Liver (tissue), 8 donors: ENCODE measurements at regions not wholly inside any gene's neighbourhood (a gene's known extent, or its start where the extent isn't known, plus 50 kb on each side); places are given as distances from the start of the nearest gene placed in this dataset.
"Not testable (repeated sequence)": the region's sequence is repeated elsewhere in the genome, so short reads cannot be mapped to it uniquely, and the experiment has no call there.

Experiments
- DNase-seq: peaks from one replicate; pipeline ENCODE4 v3.0.0-alpha.2; 2017; ENCODE audit warnings: low spot score
- H3K27ac ChIP-seq, 2 donors: one replicate each; pipeline ENCODE4 v1.7.0; 2013; ENCODE audit warnings: inconsistent platforms in 2 of 2, low read length in 2 of 2, control low read depth in 1 of 2, low read depth in 1 of 2, mild to moderate bottlenecking in 1 of 2
- H3K27me3 ChIP-seq, 4 donors: one replicate each; pipeline versions ENCODE4 v1.6.1 to v1.7.0; 2013; ENCODE audit warnings: low read length in 3 of 4, inconsistent platforms in 1 of 4, mild to moderate bottlenecking in 1 of 4, moderate library complexity in 1 of 4; ENCODE audit not compliant: control insufficient read depth in 4 of 4, insufficient read depth in 4 of 4
- H3K36me3 ChIP-seq, 4 donors: one replicate each; pipeline versions ENCODE4 v1.6.1 to v1.7.0; 2013; ENCODE audit warnings: low read length in 3 of 4, mild to moderate bottlenecking in 3 of 4, low read depth in 1 of 4, moderate library complexity in 1 of 4; ENCODE audit not compliant: control insufficient read depth in 4 of 4, insufficient read depth in 3 of 4
- H3K4me1 ChIP-seq, 4 donors: one replicate each; pipeline versions ENCODE4 v1.6.1 to v1.7.0; 2013; ENCODE audit warnings: low read length in 3 of 4, mild to moderate bottlenecking in 3 of 4, moderate library complexity in 1 of 4; ENCODE audit not compliant: control insufficient read depth in 4 of 4, insufficient read depth in 4 of 4
- H3K4me3 ChIP-seq, 3 donors: one replicate each; pipeline versions ENCODE4 v1.6.1 to v1.7.0; 2013; ENCODE audit warnings: low read length in 3 of 3, control low read depth in 1 of 3, low read depth in 1 of 3, mild to moderate bottlenecking in 1 of 3
- H3K9ac ChIP-seq, 2 donors: one replicate each; pipeline ENCODE4 v1.7.0; 2013; ENCODE audit warnings: low read length in 2 of 2, mild to moderate bottlenecking in 2 of 2, moderate library complexity in 2 of 2, control low read depth in 1 of 2, low read depth in 1 of 2
- H3K9me3 ChIP-seq, 4 donors: one replicate each; pipeline versions ENCODE4 v1.6.1 to v1.7.0; 2013; ENCODE audit warnings: low read length in 3 of 4; ENCODE audit not compliant: control insufficient read depth in 4 of 4
- CTCF ChIP-seq: fragments of 150-350 bp; IDR thresholded peaks from 2 replicates; pipeline ENCODE4 v1.5.1; 2017; ENCODE audit warnings: improper control_type of control experiment, low read depth, low read length; ENCODE audit not compliant: missing input control
- EGR1 ChIP-seq, 2 donors: IDR thresholded peaks; 2 replicates each; pipeline ENCODE4 v1.6.1; 2016 to 2018; ENCODE audit warnings: antibody characterized with exemption in 2 of 2, low read depth in 2 of 2
- FOXA1 ChIP-seq: IDR thresholded peaks from 2 replicates; pipeline ENCODE4 v1.6.1; 2016; ENCODE audit warnings: antibody characterized with exemption
- FOXA2 ChIP-seq: IDR thresholded peaks from 2 replicates; pipeline ENCODE4 v1.6.1; 2016; ENCODE audit warnings: antibody characterized with exemption
- GABPA ChIP-seq, 2 donors: IDR thresholded peaks in 1 of 2; conservative IDR thresholded peaks in 1 of 2; 2 replicates each; pipeline ENCODE4 v1.6.1; 2016; ENCODE audit warnings: antibody characterized with exemption in 2 of 2, mild to moderate bottlenecking in 1 of 2, moderate library complexity in 1 of 2
- HNF4A ChIP-seq, 2 donors: conservative IDR thresholded peaks; 2 replicates each; pipeline ENCODE4 v1.6.1; 2016; ENCODE audit warnings: antibody characterized with exemption in 2 of 2, mild to moderate bottlenecking in 2 of 2
- HNF4G ChIP-seq: IDR thresholded peaks from 2 replicates; pipeline ENCODE4 v1.6.1; 2016; ENCODE audit warnings: antibody characterized with exemption
- JUND ChIP-seq, 2 donors: IDR thresholded peaks; 2 replicates each; pipeline ENCODE4 v1.6.1; 2016; ENCODE audit warnings: antibody characterized with exemption in 2 of 2
- MAX ChIP-seq: IDR thresholded peaks from 2 replicates; pipeline ENCODE4 v1.6.1; 2016; ENCODE audit warnings: antibody characterized with exemption
- NR2F2 ChIP-seq: IDR thresholded peaks from 2 replicates; pipeline ENCODE4 v1.6.1; 2016; ENCODE audit warnings: antibody characterized with exemption
- RAD21 ChIP-seq, 2 donors: IDR thresholded peaks; 2 replicates each; pipeline ENCODE4 v1.6.1; 2016; ENCODE audit warnings: antibody characterized with exemption in 2 of 2, mild to moderate bottlenecking in 2 of 2
- RXRA ChIP-seq, 2 donors: IDR thresholded peaks; 2 replicates each; pipeline ENCODE4 v1.6.1; 2017 to 2018; ENCODE audit warnings: antibody characterized with exemption in 2 of 2, mild to moderate bottlenecking in 1 of 2
- SP1 ChIP-seq: IDR thresholded peaks from 2 replicates; pipeline ENCODE4 v1.6.1; 2018; ENCODE audit warnings: antibody characterized with exemption, mild to moderate bottlenecking
- TAF1 ChIP-seq: conservative IDR thresholded peaks from 2 replicates; pipeline ENCODE4 v1.6.1; 2016; ENCODE audit warnings: antibody characterized with exemption, mild to moderate bottlenecking
- YY1 ChIP-seq: IDR thresholded peaks from 2 replicates; pipeline ENCODE4 v1.6.1; 2016; ENCODE audit warnings: antibody characterized with exemption, mild to moderate bottlenecking
- WGBS: extraction: QIAGEN DNeasy Blood & Tissue Kit; methylation state at CpG from one replicate; pipeline ENCODE4 v1.1.7; 2013; 5-methylcytosine and 5-hydroxymethylcytosine counted together
- TF ChIP-seq, protein P1 (sequence below): IDR thresholded peaks from 2 replicates; pipeline ENCODE4 v1.6.1; 2016; ENCODE audit warnings: antibody characterized with exemption
- TF ChIP-seq, protein P2 (sequence below): IDR thresholded peaks from 2 replicates; pipeline ENCODE4 v1.6.1; 2016; ENCODE audit warnings: antibody characterized with exemption
- donor health status: healthy.
- donor health status: healthy.
- donor health status: healthy.
- donor health status: healthy.
- donor health status: healthy.

GRCh38 chr19:28687296-28687695 lies 525.7 kb downstream of the UQCRFS1 start:
- H3K36me3 ChIP-seq: no peaks in the 10 kb centered on the region
- H3K27me3 ChIP-seq: peaks cover 0 to 3% (median 0%) of the 10 kb centered on the region in 4 donors
- 65% methylated on average over 1 of the region's 1 CpG for WGBS
- no peak for DNase-seq
- no peak overlapping the region for H3K9ac ChIP-seq
- TF ChIP-seq TAF1 (no peak), GABPA (IDR thresholded peaks at IDR 0.05 in 1 of 2, conservative IDR thresholded peaks at IDR 0.05 in 1 of 2) (no peak)
- H3K27ac ChIP-seq: no peak overlapping the region
- no peaks in the 10 kb centered on the region for H3K4me1 ChIP-seq
- peaks cover 0 to 2% (median 0%) of the 10 kb centered on the region in 4 donors for H3K9me3 ChIP-seq
- H3K4me3 ChIP-seq: no peak overlapping the region

DNA sequence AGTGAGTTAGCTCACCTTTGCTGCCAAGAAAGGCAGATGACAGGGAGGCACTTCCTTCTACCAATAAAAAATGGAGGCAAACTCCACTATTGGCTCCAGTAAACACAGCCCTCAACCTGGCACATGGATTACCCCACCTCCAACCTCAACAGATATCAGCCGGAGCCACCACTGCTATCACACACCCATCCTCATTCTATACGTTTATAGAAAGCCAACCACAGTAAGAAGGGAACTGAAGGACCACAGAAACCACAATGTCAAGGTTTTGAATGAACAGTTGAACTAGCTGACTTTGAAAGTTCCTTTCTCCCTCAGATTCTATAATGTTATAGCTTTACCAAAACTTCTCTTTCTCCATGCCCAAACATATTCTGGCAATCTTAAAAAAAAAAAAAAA lies 526.2 kb downstream of the UQCRFS1 start:
- H3K4me1 ChIP-seq: no peaks in the 10 kb centered on the region
- no peaks in the 10 kb centered on the region for H3K36me3 ChIP-seq
- no peaks in the 10 kb centered on the region for H3K27me3 ChIP-seq
- H3K4me3 ChIP-seq: no peak overlapping the region
- H3K9me3 ChIP-seq: no peaks in the 10 kb centered on the region
- no peak for TF ChIP-seq HNF4A (conservative IDR thresholded peaks at IDR 0.05)
- no peak for TF ChIP-seq RXRA (IDR thresholded peaks at IDR 0.05)
- TF ChIP-seq HNF4G: no peak
- TF ChIP-seq FOXA2: no peak
- TF ChIP-seq, protein P1, sequence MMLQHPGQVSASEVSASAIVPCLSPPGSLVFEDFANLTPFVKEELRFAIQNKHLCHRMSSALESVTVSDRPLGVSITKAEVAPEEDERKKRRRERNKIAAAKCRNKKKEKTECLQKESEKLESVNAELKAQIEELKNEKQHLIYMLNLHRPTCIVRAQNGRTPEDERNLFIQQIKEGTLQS: no peak
- no peak for TF ChIP-seq CTCF
- no peak for TF ChIP-seq RAD21 (IDR thresholded peaks at IDR 0.05)
- no peak for TF ChIP-seq EGR1 (IDR thresholded peaks at IDR 0.05; ENCODE audit: low read depth in 2 of 2)
- no peak for TF ChIP-seq TAF1
- TF ChIP-seq NR2F2: no peak
- TF ChIP-seq SP1: no peak
- H3K27ac ChIP-seq: no peak overlapping the region
- 66% methylated on average over 2 of the region's 2 CpGs for WGBS
- no peak overlapping the region for H3K9ac ChIP-seq
- DNase-seq: no peak

GRCh38 chr19:28685802-28686201 lies 527.1 kb downstream of the UQCRFS1 start:
- no peak for DNase-seq
- Histone ChIP-seq H3K36me3 (no peaks in the 10 kb centered on the region), H3K27me3 (peaks cover 0 to 2% (median 0%) of the 10 kb centered on the region in 4 donors), H3K4me3 (no peak overlapping the region), H3K4me1 (no peaks in the 10 kb centered on the region), H3K9me3 (no peaks in the 10 kb centered on the region), H3K27ac (no peak overlapping the region), H3K9ac (no peak overlapping the region)
- TF ChIP-seq YY1 (no peak), MAX (no peak), FOXA1 (no peak), FOXA2 (no peak), TAF1 (no peak), JUND (IDR thresholded peaks at IDR 0.05) (no peak), HNF4A (conservative IDR thresholded peaks at IDR 0.05) (no peak), EGR1 (IDR thresholded peaks at IDR 0.05; ENCODE audit: low read depth in 2 of 2) (no peak)
- TF ChIP-seq, protein P1: no peak
- TF ChIP-seq, protein P2, sequence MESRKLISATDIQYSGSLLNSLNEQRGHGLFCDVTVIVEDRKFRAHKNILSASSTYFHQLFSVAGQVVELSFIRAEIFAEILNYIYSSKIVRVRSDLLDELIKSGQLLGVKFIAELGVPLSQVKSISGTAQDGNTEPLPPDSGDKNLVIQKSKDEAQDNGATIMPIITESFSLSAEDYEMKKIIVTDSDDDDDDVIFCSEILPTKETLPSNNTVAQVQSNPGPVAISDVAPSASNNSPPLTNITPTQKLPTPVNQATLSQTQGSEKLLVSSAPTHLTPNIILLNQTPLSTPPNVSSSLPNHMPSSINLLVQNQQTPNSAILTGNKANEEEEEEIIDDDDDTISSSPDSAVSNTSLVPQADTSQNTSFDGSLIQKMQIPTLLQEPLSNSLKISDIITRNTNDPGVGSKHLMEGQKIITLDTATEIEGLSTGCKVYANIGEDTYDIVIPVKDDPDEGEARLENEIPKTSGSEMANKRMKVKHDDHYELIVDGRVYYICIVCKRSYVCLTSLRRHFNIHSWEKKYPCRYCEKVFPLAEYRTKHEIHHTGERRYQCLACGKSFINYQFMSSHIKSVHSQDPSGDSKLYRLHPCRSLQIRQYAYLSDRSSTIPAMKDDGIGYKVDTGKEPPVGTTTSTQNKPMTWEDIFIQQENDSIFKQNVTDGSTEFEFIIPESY: no peak
- 89% methylated on average over 3 of the region's 3 CpGs for WGBS

DNA sequence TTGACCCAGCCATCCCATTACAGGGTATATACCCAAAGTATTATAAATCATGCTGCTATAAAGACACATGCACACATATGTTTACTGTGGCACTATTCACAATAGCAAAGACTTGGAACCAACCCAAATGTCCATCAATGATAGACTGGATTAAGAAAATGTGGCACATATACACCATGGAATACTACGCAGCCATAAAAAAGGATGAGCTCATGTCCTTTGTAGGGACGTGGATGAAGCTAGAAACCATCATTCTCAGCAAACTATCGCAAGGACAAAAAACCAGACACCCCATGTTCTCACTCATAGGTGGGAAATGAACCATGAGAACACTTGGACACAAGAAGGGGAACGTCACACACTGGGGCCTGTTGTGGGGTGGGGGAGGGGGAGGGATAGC lies 527.9 kb downstream of the UQCRFS1 start:
- H3K4me3 ChIP-seq, H3K9me3 ChIP-seq, H3K9ac ChIP-seq, H3K4me1 ChIP-seq, DNase-seq, H3K27me3 ChIP-seq, H3K36me3 ChIP-seq, H3K27ac ChIP-seq: not testable (repeated sequence)
- WGBS: 77% methylated on average over 4 of the region's 4 CpGs
